ELR (cell line): ENCODE measurements at regions not wholly inside any gene's neighbourhood (a gene's known extent, or its start where the extent isn't known, plus 50 kb on each side); places are given as distances from the start of the nearest gene placed in this dataset.
"Not testable (repeated sequence)": the region's sequence is repeated elsewhere in the genome, so short reads cannot be mapped to it uniquely, and the experiment has no call there.

ENCODE experiments used
- DNase-seq: peaks from one replicate; pipeline ENCODE4 v3.0.0-alpha.2; 2015; ENCODE audit warnings: low read depth

- not testable (repeated sequence) for DNase-seq
Measured at GRCh38 chr6:145111407-145111806, 623.9 kb downstream of the EPM2A start.

- no peak for DNase-seq
Measured at GRCh38 chr6:145112711-145113148, 622.6 kb downstream of the EPM2A start.

- DNase-seq, result no peak
Measured at GRCh38 chr6:145115638-145116037, 619.7 kb downstream of the EPM2A start.

GRCh38 chr6:145116591-145117178, 618.6 kb downstream of the EPM2A start:
- no peak for DNase-seq

- no peak for DNase-seq
Measured at GRCh38 chr6:145118224-145118623, 617.1 kb downstream of the EPM2A start.

- no peak for DNase-seq
Measured at GRCh38 chr6:145119081-145119480, 616.2 kb downstream of the EPM2A start.

- DNase-seq, result no peak
Measured at GRCh38 chr6:145132709-145133108, 602.6 kb downstream of the EPM2A start.

- no peak for DNase-seq
Measured at GRCh38 chr6:145135702-145136101, 599.6 kb downstream of the EPM2A start.

GRCh38 chr6:145137425-145137824, 597.9 kb downstream of the EPM2A start:
- DNase-seq, result peak; percentile 58

GRCh38 chr6:145138469-145139139, 596.7 kb downstream of the EPM2A start:
- DNase-seq, result no peak

GRCh38 chr6:145139140-145139850, 596.0 kb downstream of the EPM2A start:
- DNase-seq, result peak; percentile 11

GRCh38 chr6:145139895-145140294, 595.4 kb downstream of the EPM2A start:
- DNase-seq, result no peak

GRCh38 chr6:145141572-145141971, 593.7 kb downstream of the EPM2A start:
- no peak for DNase-seq

- no peak for DNase-seq
Measured at GRCh38 chr6:145142958-145143357, 592.4 kb downstream of the EPM2A start.

GRCh38 chr6:145143379-145143778, 591.9 kb downstream of the EPM2A start:
- DNase-seq, result no peak

- peak; percentile 81 for DNase-seq
Measured at GRCh38 chr6:145147559-145147958, 587.8 kb downstream of the EPM2A start.

GRCh38 chr6:145147981-145148749, 587.2 kb downstream of the EPM2A start:
- DNase-seq, result peak; percentile 96

- no peak for DNase-seq
Measured at GRCh38 chr6:145148776-145149175, 586.5 kb downstream of the EPM2A start.

- DNase-seq, result no peak
Measured at GRCh38 chr6:145151624-145152023, 583.7 kb downstream of the EPM2A start.

- no peak for DNase-seq
Measured at GRCh38 chr6:145153495-145153894, 581.8 kb downstream of the EPM2A start.

GRCh38 chr6:145155411-145155810, 579.9 kb downstream of the EPM2A start:
- DNase-seq, result peak; percentile 32
